Endodermal cell (in vitro differentiated cells): ENCODE measurements at regions not wholly inside any gene's neighbourhood (a gene's known extent, or its start where the extent isn't known, plus 50 kb on each side); places are given as distances from the start of the nearest gene placed in this dataset.

Source experiments
- DNase-seq: peaks from one replicate; pipeline ENCODE4 v3.0.0-alpha.2; 2017
- H3K27ac ChIP-seq: 2 replicates; pipeline ENCODE4 v1.5.1; 2013; ENCODE audit warnings: mild to moderate bottlenecking, low read depth, low read length, moderate library complexity
- H3K27me3 ChIP-seq: 2 replicates; pipeline ENCODE4 v1.6.1; 2013; ENCODE audit warnings: mild to moderate bottlenecking, low read length, moderate library complexity; ENCODE audit not compliant: insufficient read depth, control insufficient read depth, poor library complexity, severe bottlenecking
- H3K36me3 ChIP-seq: 2 replicates; pipeline ENCODE4 v1.7.0; 2013; ENCODE audit warnings: mild to moderate bottlenecking, low read length, moderate library complexity; ENCODE audit not compliant: control insufficient read depth, insufficient read depth
- H3K4me1 ChIP-seq: one replicate; pipeline ENCODE4 v1.7.0; 2013; ENCODE audit warnings: low read length; ENCODE audit not compliant: control insufficient read depth, insufficient read depth
- H3K4me3 ChIP-seq: 2 replicates; pipeline ENCODE4 v1.5.1; 2013; ENCODE audit warnings: mild to moderate bottlenecking, low read length, moderate library complexity
- H3K9ac ChIP-seq: 2 replicates; pipeline ENCODE4 v1.6.1; 2013; ENCODE audit warnings: mild to moderate bottlenecking, low read length, moderate library complexity; ENCODE audit not compliant: poor library complexity, severe bottlenecking; ENCODE audit errors: extremely low read depth
- H3K9me3 ChIP-seq: 2 replicates; pipeline ENCODE4 v1.6.1; 2013; ENCODE audit warnings: mild to moderate bottlenecking, low read length, moderate library complexity; ENCODE audit not compliant: control insufficient read depth
- H3K27ac Mint-ChIP-seq: 2 replicates; pipeline ENCODE4 v1.8.0; 2020; ENCODE audit warnings: mixed read lengths
- H3K27me3 Mint-ChIP-seq: 2 replicates; pipeline ENCODE4 v1.8.0; 2021; ENCODE audit warnings: mild to moderate bottlenecking, mixed read lengths; ENCODE audit not compliant: insufficient read depth
- H3K36me3 Mint-ChIP-seq: 2 replicates; pipeline ENCODE4 v1.8.0; 2020; ENCODE audit warnings: low read depth, mixed read lengths
- H3K4me1 Mint-ChIP-seq: 2 replicates; pipeline ENCODE4 v1.8.0; 2020; ENCODE audit warnings: mixed read lengths
- H3K4me3 Mint-ChIP-seq: 2 replicates; pipeline ENCODE4 v1.8.0; 2020; ENCODE audit warnings: mild to moderate bottlenecking, moderate library complexity, mixed read lengths
- H3K9me3 Mint-ChIP-seq: 2 replicates; pipeline ENCODE4 v1.8.0; 2020; ENCODE audit warnings: mild to moderate bottlenecking, mixed read lengths
- WGBS, 2 experiments: methylation state at CpG; one replicate each; pipeline versions ENCODE4 v1.1.5 to v1.1.7; 2013; ENCODE audit warnings: missing lambda C conversion rate in 2 of 2, mixed read lengths in 1 of 2; ENCODE audit not compliant: insufficient coverage in 1 of 2, insufficient read length in 1 of 2; 5-methylcytosine and 5-hydroxymethylcytosine counted together
- TF ChIP-seq, protein P1 (sequence below): fragments of 200-600 bp; sonication (generic); conservative IDR thresholded peaks from 2 replicates; pipeline ENCODE4 v1.5.0; 2021; ENCODE audit warnings: antibody characterized with exemption, mild to moderate bottlenecking

DNA sequence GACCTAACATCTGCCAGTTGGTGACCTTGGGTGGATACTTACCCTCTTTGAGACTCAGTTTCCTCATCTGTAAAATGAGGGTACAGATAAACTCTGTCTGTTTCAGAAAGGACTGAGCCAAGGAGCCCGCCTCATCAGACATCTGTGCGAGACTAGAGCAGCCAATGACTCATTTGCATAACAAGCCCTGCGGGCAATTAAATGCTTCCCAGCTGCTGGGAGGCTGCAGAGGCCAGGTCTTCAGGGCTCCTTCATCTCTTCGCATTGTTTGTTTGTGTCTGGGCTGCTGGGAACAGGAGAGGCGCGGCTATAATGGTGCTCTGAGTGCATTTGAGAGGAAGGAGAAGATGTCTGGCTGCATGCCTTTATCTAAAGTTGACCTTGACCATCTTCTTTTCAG, 85.0 kb downstream of the ADRA2C start:
- Histone ChIP-seq H3K9ac (no peak overlapping the region), H3K27ac (peak overlapping the region; percentile 74), H3K4me1 (peaks cover 4% of the 10 kb centered on the region), H3K27me3 (no peaks in the 10 kb centered on the region), H3K4me3 (no peak overlapping the region), H3K9me3 (peaks cover 32% of the 10 kb centered on the region), H3K36me3 (no peaks in the 10 kb centered on the region)
- 58 to 75% methylated on average over 4 to 6 of the region's 6 CpGs for WGBS, 2 experiments
- no peak for DNase-seq
- Mint-ChIP-seq H3K27ac (no peak overlapping the region), H3K9me3 (peaks cover 23% of the 10 kb centered on the region), H3K27me3 (peaks cover 10% of the 10 kb centered on the region), H3K4me3 (no peak overlapping the region), H3K4me1 (peaks cover 35% of the 10 kb centered on the region), H3K36me3 (peaks cover 13% of the 10 kb centered on the region)
- TF ChIP-seq, protein P1, sequence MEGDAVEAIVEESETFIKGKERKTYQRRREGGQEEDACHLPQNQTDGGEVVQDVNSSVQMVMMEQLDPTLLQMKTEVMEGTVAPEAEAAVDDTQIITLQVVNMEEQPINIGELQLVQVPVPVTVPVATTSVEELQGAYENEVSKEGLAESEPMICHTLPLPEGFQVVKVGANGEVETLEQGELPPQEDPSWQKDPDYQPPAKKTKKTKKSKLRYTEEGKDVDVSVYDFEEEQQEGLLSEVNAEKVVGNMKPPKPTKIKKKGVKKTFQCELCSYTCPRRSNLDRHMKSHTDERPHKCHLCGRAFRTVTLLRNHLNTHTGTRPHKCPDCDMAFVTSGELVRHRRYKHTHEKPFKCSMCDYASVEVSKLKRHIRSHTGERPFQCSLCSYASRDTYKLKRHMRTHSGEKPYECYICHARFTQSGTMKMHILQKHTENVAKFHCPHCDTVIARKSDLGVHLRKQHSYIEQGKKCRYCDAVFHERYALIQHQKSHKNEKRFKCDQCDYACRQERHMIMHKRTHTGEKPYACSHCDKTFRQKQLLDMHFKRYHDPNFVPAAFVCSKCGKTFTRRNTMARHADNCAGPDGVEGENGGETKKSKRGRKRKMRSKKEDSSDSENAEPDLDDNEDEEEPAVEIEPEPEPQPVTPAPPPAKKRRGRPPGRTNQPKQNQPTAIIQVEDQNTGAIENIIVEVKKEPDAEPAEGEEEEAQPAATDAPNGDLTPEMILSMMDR: no peak

DNA sequence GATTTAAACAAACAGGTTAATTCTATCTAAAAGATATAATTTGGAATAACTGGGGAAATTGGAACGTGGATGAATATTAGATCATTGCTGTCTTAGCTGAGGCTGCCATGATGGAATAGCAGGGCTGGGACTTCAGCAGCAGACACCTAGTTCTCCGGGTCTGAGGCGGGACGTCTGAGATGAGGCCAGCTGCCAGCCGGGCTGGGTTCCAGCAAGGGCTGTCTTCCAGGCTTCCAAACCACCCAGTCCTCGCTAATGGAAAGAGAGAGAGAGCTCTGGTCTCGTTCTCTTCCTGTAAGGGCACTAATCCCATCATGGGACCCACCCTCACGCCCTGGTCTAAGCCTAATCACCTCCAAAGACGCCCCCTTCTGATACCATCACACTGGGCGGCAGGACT, 85.7 kb downstream of the ADRA2C start:
- Histone ChIP-seq H3K27me3 (no peaks in the 10 kb centered on the region), H3K9me3 (peaks cover 32% of the 10 kb centered on the region), H3K4me3 (no peak overlapping the region), H3K27ac (peak overlapping the region; percentile 74), H3K4me1 (peaks cover 4% of the 10 kb centered on the region), H3K9ac (no peak overlapping the region), H3K36me3 (no peaks in the 10 kb centered on the region)
- TF ChIP-seq, protein P1: no peak
- H3K4me3 Mint-ChIP-seq: no peak overlapping the region
- peaks cover 13% of the 10 kb centered on the region for H3K36me3 Mint-ChIP-seq
- peaks cover 12% of the 10 kb centered on the region for H3K27me3 Mint-ChIP-seq
- 85 to 87% methylated on average over 6 to 10 of the region's 10 CpGs for WGBS, 2 experiments
- H3K9me3 Mint-ChIP-seq: peaks cover 19% of the 10 kb centered on the region
- no peak overlapping the region for H3K27ac Mint-ChIP-seq
- peak; percentile 63 for DNase-seq
- peaks cover 30% of the 10 kb centered on the region for H3K4me1 Mint-ChIP-seq

DNA sequence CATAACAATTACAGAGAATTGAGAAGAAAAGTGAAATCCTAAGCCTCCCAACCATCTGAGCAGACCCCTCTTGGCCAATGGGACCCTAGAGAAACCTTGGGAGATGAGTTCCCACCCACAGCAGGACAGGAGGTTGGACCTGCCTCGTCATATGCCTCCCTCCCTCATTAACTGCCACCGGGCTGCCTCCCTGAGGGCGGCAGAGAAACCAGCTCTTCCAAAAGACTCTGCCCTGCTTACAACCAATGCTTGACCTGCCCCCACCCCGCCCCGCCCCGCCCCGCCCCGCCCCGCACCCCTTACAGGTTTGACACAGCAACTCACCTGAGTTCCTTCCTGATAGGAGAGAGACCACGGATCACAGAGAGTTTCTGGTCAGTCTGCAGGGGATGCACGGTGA, 86.1 kb downstream of the ADRA2C start:
- TF ChIP-seq, protein P1: no peak
- H3K27me3 ChIP-seq: no peaks in the 10 kb centered on the region
- Mint-ChIP-seq H3K4me3 (no peak overlapping the region), H3K27ac (no peak overlapping the region), H3K27me3 (peaks cover 12% of the 10 kb centered on the region), H3K4me1 (peaks cover 26% of the 10 kb centered on the region), H3K9me3 (peaks cover 19% of the 10 kb centered on the region), H3K36me3 (peaks cover 13% of the 10 kb centered on the region)
- H3K27ac ChIP-seq: no peak overlapping the region
- H3K9ac ChIP-seq: no peak overlapping the region
- no peak overlapping the region for H3K4me3 ChIP-seq
- peaks cover 32% of the 10 kb centered on the region for H3K9me3 ChIP-seq
- H3K36me3 ChIP-seq: no peaks in the 10 kb centered on the region
- 77 to 86% methylated on average over 3 to 11 of the region's 11 CpGs for WGBS, 2 experiments
- DNase-seq: peak; percentile 82
- peaks cover 4% of the 10 kb centered on the region for H3K4me1 ChIP-seq
